GM12872 (cell line): ENCODE measurements at regions not wholly inside any gene's neighbourhood (a gene's known extent, or its start where the extent isn't known, plus 50 kb on each side); places are given as distances from the start of the nearest gene placed in this dataset.

Source experiments
- CTCF ChIP-seq: IDR thresholded peaks from 3 replicates; pipeline ENCODE4 v1.5.1; 2011; ENCODE audit warnings: low read depth, mild to moderate bottlenecking, low read length, moderate library complexity; ENCODE audit not compliant: insufficient read depth

GRCh38 chr12:16891673-16892072, 285.7 kb upstream of the LMO3 start:
- no peak for TF ChIP-seq CTCF

GRCh38 chr12:16884819-16885218, 278.9 kb upstream of the LMO3 start:
- no peak for TF ChIP-seq CTCF

- TF ChIP-seq CTCF: no peak
Observed at GRCh38 chr12:16884056-16884455, 278.1 kb upstream of the LMO3 start.

- no peak for TF ChIP-seq CTCF
Observed at GRCh38 chr12:16881986-16882570, 276.1 kb upstream of the LMO3 start.

GRCh38 chr12:16880864-16881285, 274.9 kb upstream of the LMO3 start:
- TF ChIP-seq CTCF: no peak

- no peak for TF ChIP-seq CTCF
Observed at GRCh38 chr12:16870845-16871244, 264.9 kb upstream of the LMO3 start.

GRCh38 chr12:16863742-16864141, 257.8 kb upstream of the LMO3 start:
- TF ChIP-seq CTCF: no peak
